T-helper 17 cell (primary cell): ENCODE measurements at regions not wholly inside any gene's neighbourhood (a gene's known extent, or its start where the extent isn't known, plus 50 kb on each side); places are given as distances from the start of the nearest gene placed in this dataset.

Source experiments
- ATAC-seq: fragments of 150-1000 bp; cut with Tn5 transposase; 2 replicates; pipeline ENCODE4 v1.10.0; 2021; ENCODE audit warnings: mild to moderate bottlenecking, moderate library complexity
- DNase-seq, 3 donors: peaks; one replicate each; pipeline versions ENCODE4 v3.0.0 to v3.0.0-alpha.2; 2020 to 2021
- H3K9me3 ChIP-seq: one replicate; pipeline ENCODE4 v1.7.0; 2013; ENCODE audit warnings: low read length, mild to moderate bottlenecking; ENCODE audit not compliant: control insufficient read depth, poor library complexity, severe bottlenecking
- H3K27ac Mint-ChIP-seq: one replicate; pipeline ENCODE4 v1.8.0; 2022; ENCODE audit warnings: mild to moderate bottlenecking, moderate library complexity, mixed read lengths
- H3K27me3 Mint-ChIP-seq: one replicate; pipeline ENCODE4 v1.8.0; 2022; ENCODE audit warnings: mixed read lengths
- H3K36me3 Mint-ChIP-seq: one replicate; pipeline ENCODE4 v1.8.0; 2022; ENCODE audit warnings: low read depth, mixed read lengths
- H3K4me1 Mint-ChIP-seq: one replicate; pipeline ENCODE4 v1.8.0; 2022; ENCODE audit warnings: mild to moderate bottlenecking, mixed read lengths
- H3K4me3 Mint-ChIP-seq: one replicate; pipeline ENCODE4 v1.8.0; 2022; ENCODE audit warnings: mild to moderate bottlenecking, moderate library complexity, mixed read lengths

DNA sequence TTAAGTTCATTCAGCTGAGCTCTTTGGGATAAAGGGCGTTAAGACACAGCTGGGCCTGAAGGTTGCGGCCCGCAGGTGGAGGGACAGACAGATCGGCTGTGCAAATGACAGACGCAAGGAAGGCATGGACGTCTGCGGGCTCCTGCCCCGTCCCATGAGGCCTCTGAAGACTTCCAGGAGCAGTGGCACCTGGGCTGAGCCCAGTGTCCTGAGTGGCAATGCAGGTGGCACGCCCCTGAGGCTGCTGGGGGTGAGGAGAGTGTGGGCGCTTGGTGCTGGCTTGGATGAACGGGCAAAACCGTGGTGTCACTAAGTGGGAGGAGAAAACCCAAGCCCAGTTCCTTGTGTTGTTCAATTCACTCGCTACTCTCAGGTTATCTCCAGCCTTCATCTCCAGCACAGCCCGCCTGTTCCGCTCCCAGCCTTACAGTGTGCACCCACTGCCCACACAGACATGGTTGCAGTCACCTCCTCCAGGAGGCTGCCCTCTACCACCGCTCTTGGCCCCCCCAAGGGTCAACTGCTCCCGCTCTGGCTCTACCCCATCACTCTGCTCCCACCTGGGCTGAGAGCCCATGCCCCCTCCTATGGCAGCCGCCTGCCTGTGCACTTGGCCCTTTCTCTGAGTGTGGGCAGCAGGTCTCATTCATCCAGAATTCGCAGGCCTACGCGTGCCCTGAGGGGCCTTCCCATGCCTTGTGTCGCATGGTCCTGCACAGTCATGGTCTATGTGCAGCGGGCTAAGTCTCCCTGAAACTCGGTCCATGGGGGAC lies 50.3 kb downstream of the PTGR3 start:
- H3K36me3 Mint-ChIP-seq: peaks cover 3% of the 10 kb centered on the region
- H3K27ac Mint-ChIP-seq: no peak overlapping the region
- ATAC-seq (no peak), DNase-seq (no peak)
- peaks cover 9% of the 10 kb centered on the region for H3K4me1 Mint-ChIP-seq
- no peaks in the 10 kb centered on the region for H3K9me3 ChIP-seq
- peaks cover 30% of the 10 kb centered on the region for H3K27me3 Mint-ChIP-seq
- H3K4me3 Mint-ChIP-seq: no peak overlapping the region

DNA sequence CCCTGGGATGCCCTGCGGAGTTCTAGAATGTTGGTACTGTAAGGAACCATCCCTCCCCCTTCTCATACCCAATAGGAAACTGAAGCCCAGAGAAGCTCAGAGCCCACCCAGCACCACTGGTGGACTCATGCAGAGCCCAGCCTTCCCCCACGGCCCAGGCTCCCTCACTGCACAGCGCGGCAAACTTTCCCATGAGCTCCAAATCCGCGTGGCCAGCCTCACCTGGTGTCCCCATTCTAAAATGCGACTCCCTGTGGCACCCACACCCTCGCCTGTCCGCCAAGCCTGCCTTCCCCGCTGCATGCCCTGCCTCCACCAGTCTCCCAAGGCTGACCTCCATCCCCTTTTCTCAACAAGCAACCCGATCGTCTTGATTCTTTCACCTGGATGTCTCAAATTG lies 51.1 kb downstream of the PTGR3 start:
- peaks cover 9% of the 10 kb centered on the region for H3K4me1 Mint-ChIP-seq
- H3K9me3 ChIP-seq: no peaks in the 10 kb centered on the region
- no peak overlapping the region for H3K4me3 Mint-ChIP-seq
- peaks cover 23% of the 10 kb centered on the region for H3K27me3 Mint-ChIP-seq
- peaks cover 3% of the 10 kb centered on the region for H3K36me3 Mint-ChIP-seq
- no peak overlapping the region for H3K27ac Mint-ChIP-seq
- no peak for DNase-seq
- no peak for ATAC-seq

DNA sequence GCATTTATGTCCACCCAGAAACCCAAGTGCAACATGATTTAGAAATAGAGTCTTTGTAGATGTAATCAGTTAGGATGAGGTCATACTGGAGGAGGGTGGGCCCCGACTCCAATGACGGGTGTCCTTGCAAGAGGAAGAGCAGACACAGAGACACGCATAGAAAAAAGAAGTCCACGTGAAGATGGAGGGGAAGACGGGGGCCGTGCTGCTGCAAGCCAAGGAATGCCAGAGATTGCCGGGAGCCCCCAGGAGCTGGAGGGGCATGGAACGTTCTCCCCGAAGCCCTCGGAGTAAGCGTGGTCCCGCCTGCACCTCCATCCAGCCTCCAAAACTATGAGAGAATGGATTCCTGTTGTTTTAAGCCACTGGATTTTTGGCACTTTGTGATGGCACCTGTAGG lies 51.6 kb downstream of the PTGR3 start:
- ATAC-seq (no peak), DNase-seq (no peak)
- H3K36me3 Mint-ChIP-seq: peaks cover 3% of the 10 kb centered on the region
- H3K4me3 Mint-ChIP-seq: no peak overlapping the region
- no peaks in the 10 kb centered on the region for H3K9me3 ChIP-seq
- no peak overlapping the region for H3K27ac Mint-ChIP-seq
- H3K27me3 Mint-ChIP-seq: peaks cover 23% of the 10 kb centered on the region
- H3K4me1 Mint-ChIP-seq: peaks cover 9% of the 10 kb centered on the region

DNA sequence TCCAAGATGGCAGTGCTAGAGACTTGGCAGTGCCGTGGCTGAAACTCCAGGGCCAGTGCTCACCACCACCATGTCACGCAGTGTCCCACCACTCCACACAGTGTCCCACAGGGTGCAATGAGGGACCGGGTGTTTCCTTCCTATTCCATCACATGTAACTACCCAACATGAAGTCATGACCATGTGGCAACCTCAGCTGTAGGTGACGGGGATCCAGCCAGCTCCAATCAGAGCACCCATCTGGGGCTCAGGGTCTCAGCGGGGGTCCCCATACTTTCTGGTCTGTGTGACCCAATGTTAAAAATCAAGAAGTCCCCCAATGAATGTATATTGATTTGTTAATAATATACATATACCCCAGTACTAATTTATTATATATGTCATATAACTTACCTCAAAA lies 52.1 kb downstream of the PTGR3 start:
- peaks cover 20% of the 10 kb centered on the region for H3K27me3 Mint-ChIP-seq
- H3K9me3 ChIP-seq: no peaks in the 10 kb centered on the region
- peaks cover 3% of the 10 kb centered on the region for H3K36me3 Mint-ChIP-seq
- ATAC-seq (no peak), DNase-seq (no peak)
- H3K4me1 Mint-ChIP-seq: peaks cover 7% of the 10 kb centered on the region
- H3K27ac Mint-ChIP-seq: no peak overlapping the region
- H3K4me3 Mint-ChIP-seq: no peak overlapping the region

DNA sequence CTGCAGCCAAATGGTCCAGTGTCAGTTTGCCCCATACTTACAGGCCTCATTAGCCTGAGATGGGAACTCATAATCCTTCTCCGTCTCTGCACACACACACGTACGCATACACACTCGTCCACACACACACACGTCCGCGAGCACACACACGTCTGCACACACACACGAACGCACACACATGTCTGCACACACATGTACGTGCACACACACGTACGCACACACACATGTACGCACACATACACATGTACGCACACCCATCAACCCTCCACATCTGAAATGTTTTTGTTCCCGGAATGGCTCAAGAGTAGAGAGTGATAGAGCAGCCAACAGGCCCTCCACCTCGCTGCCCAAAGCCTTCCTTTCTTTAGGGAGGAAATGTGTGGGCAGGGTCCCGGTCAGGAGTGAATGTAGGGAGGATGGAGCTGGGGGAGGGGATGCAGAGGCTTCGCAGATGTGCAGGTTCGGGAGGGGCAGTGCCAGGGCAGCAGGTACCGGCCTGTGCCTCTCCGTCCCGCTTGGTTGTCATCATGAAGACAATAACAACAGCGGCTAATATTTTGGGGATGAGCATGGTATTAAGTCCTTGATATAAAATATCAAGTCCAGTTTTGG lies 52.7 kb downstream of the PTGR3 start:
- no peak overlapping the region for H3K27ac Mint-ChIP-seq
- no peaks in the 10 kb centered on the region for H3K9me3 ChIP-seq
- no peak for DNase-seq
- H3K36me3 Mint-ChIP-seq: peaks cover 3% of the 10 kb centered on the region
- no peak for ATAC-seq
- H3K27me3 Mint-ChIP-seq: peaks cover 14% of the 10 kb centered on the region
- no peak overlapping the region for H3K4me3 Mint-ChIP-seq
- H3K4me1 Mint-ChIP-seq: peaks cover under 1% of the 10 kb centered on the region

DNA sequence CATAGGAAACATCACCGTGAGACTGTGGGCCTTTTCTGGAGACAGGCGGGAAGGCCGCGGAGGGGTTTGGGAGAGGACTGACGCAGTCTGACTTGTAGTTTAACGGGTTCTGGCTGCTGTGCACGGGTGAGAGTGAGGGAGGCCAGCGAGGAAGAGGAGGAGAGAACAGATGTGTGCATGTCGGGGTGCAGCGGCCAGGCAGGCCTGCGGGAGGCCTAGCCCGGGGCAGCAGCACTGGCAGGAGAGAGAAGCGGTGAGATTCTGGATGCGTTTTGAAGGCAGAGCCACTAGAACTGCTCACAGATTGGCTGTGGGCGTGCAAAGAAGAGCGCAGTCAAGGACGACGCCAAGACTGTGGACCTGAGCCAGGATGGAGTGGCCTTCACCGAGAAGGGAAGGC lies 53.9 kb downstream of the PTGR3 start:
- Mint-ChIP-seq H3K27me3 (peaks cover 8% of the 10 kb centered on the region), H3K36me3 (peaks cover 3% of the 10 kb centered on the region), H3K27ac (no peak overlapping the region), H3K4me1 (no peaks in the 10 kb centered on the region), H3K4me3 (no peak overlapping the region)
- ATAC-seq: no peak
- no peaks in the 10 kb centered on the region for H3K9me3 ChIP-seq
- DNase-seq: no peak

DNA sequence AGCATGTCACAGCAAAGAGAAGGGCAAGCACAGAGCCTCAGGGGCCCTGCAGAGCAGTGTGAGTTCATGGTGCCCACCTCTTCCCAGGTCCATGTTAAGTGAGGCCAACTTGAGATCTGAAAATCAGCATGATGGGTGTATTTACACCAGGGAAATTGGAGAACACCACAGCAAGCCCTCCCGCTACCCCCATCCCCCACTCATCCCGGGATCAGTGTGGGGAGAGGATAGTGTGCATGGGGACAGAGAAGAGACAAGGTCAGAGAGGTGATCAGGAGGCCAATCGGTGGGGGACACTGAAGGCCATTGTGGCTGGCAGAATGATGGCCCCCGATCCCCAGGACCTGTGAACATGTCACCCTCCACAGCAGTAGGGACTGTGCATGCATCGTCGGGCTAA lies 54.7 kb downstream of the PTGR3 start:
- no peaks in the 10 kb centered on the region for H3K9me3 ChIP-seq
- ATAC-seq (no peak), DNase-seq (no peak)
- H3K4me1 Mint-ChIP-seq: no peaks in the 10 kb centered on the region
- H3K27ac Mint-ChIP-seq: no peak overlapping the region
- peaks cover 3% of the 10 kb centered on the region for H3K36me3 Mint-ChIP-seq
- H3K4me3 Mint-ChIP-seq: no peak overlapping the region
- peaks cover 6% of the 10 kb centered on the region for H3K27me3 Mint-ChIP-seq

DNA sequence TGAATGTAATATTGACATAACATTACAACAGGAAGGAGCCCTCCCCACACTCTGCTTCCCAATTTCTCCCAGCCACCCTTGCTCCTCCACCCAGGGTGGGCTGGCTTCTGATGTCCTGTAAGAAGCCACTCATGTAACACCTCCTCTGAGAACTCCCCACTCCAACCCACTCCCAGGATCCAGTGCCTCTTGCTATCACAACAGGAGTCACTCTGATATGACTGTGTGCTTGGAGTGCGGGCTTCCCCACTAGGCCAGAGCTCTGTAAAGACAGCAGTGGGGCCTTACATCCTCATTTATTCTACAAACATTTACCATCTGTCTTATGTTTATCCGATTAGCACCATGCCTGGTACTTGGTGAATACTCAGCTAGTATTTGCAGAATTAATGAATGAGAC lies 65.1 kb downstream of the PTGR3 start:
- peaks cover 3% of the 10 kb centered on the region for H3K4me1 Mint-ChIP-seq
- DNase-seq (no peak), ATAC-seq (no peak)
- no peak overlapping the region for H3K27ac Mint-ChIP-seq
- H3K9me3 ChIP-seq: no peaks in the 10 kb centered on the region
- H3K36me3 Mint-ChIP-seq: no peaks in the 10 kb centered on the region
- no peak overlapping the region for H3K4me3 Mint-ChIP-seq
- peaks cover 11% of the 10 kb centered on the region for H3K27me3 Mint-ChIP-seq

DNA sequence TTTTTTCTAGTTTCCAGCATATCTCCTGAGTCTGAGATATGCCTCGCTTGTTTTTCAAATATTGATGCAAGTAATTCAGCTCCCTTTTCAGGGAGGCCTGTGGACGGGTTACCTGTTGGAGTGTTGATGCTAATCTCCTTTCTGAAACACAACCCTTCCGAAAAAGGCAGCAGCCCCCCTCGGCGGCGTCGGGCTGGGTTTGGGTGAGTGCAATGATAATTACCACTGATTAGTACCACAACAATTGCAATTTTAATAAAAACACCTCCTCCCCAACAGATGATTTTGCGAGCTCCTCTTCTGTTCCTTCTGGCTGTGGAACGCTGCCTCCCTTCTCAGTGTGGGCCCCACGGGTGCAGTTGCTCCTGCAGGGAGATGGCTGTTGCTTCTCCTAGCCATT lies 66.3 kb downstream of the PTGR3 start:
- DNase-seq (no peak), ATAC-seq (no peak)
- H3K36me3 Mint-ChIP-seq: no peaks in the 10 kb centered on the region
- H3K4me1 Mint-ChIP-seq: peaks cover 3% of the 10 kb centered on the region
- H3K9me3 ChIP-seq: no peaks in the 10 kb centered on the region
- no peak overlapping the region for H3K27ac Mint-ChIP-seq
- no peak overlapping the region for H3K4me3 Mint-ChIP-seq
- H3K27me3 Mint-ChIP-seq: peaks cover 11% of the 10 kb centered on the region

DNA sequence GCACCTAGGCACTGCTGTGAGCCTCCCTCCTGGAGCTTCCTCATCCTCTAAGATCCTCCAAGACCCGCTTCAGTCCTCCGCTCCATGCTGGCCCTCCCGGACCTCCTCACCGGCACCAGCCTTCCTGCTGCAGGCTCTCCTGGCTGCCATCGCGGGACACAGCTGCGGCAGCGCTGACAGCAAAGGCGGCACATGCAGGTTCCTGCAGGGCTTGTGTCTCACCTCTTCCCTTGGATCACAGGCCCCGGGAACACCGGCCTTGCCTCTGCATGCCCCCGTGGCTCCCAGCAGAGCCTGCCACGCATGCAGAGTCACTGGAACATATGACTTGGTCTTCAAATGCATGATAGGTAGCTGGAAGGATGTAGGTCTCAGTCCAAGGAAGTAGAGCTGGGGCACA lies 67.2 kb downstream of the PTGR3 start:
- no peak overlapping the region for H3K27ac Mint-ChIP-seq
- H3K4me3 Mint-ChIP-seq: no peak overlapping the region
- no peak for DNase-seq
- H3K9me3 ChIP-seq: no peaks in the 10 kb centered on the region
- peaks cover 3% of the 10 kb centered on the region for H3K4me1 Mint-ChIP-seq
- H3K27me3 Mint-ChIP-seq: peaks cover 11% of the 10 kb centered on the region
- ATAC-seq: no peak
- H3K36me3 Mint-ChIP-seq: no peaks in the 10 kb centered on the region

DNA sequence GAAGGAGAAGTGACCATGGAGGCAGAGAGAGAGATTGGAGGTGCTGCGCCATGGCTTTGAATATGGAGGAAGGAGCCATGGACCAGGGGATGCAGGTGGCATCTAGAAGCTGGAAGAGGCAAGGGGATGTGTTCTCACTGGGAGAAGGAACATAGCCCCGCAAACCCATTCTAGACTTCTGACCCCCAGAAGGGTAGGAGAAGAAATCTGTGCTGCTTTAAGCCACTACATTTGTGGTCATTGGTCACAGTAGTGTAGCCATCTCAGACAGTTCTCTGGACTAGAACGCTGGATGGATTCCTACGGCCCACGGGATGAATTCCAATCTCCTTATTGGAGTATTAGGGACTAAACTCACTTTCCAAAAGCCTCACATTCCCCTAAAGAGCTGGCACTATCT lies 67.8 kb downstream of the PTGR3 start:
- H3K9me3 ChIP-seq: no peaks in the 10 kb centered on the region
- Mint-ChIP-seq H3K4me3 (no peak overlapping the region), H3K36me3 (no peaks in the 10 kb centered on the region), H3K27ac (no peak overlapping the region), H3K27me3 (peaks cover 11% of the 10 kb centered on the region), H3K4me1 (peaks cover 3% of the 10 kb centered on the region)
- DNase-seq (no peak), ATAC-seq (no peak)

DNA sequence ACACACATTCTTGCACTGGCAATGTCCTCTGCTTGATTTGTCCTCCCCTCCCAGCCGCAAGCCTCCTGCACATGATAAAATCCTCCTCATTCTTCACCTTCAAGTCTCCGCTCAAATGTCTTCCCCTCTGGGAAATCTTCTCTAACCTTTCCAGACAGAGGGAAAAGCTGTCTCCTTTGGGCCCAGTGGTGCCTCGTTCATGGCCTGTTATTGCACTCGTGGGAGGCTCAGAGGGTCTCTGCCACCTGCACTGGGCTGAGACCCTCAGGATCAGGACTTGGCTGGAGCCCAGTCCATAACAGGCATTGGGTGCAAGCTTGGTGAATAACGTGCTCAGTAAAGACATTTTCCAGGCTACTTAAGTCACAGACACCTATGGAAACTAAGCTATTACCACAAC lies 68.6 kb downstream of the PTGR3 start:
- H3K36me3 Mint-ChIP-seq: no peaks in the 10 kb centered on the region
- H3K27me3 Mint-ChIP-seq: peaks cover 12% of the 10 kb centered on the region
- no peak for ATAC-seq
- no peak overlapping the region for H3K4me3 Mint-ChIP-seq
- no peak overlapping the region for H3K27ac Mint-ChIP-seq
- peaks cover 3% of the 10 kb centered on the region for H3K4me1 Mint-ChIP-seq
- no peak for DNase-seq
- no peaks in the 10 kb centered on the region for H3K9me3 ChIP-seq

DNA sequence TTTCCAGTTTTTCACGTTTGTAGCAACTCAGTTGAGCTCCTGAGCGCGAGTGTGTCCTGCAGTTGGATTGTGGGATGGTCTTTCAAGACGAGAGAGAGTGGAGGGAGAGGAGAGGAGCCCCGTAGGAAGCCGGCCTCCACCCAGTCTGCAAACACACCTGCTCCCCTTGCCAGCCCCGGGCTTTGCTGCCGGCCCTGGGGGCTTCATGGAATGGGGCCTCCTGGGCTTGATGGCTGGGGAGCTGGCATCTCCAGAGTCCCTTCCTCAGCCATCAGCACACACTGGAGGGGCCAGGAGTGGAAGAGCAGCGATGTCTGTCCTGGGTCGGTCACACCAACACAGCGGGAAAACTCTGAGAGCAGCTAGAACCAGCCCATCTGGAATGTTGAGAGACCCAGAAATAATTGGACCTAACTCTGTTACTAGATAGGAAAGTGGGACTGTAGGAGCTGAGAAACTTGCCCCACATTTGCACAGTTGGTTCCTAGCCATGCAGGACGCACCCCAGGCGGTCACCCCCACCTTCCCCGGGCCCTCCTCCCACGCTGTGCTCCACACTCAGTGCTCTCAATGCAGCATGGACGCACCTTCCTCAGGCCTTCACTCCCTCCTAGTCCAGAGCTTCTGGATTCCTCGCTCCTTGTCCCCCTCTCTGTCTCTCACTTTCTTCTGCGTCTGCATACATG lies 69.6 kb downstream of the PTGR3 start:
- no peak for ATAC-seq
- Mint-ChIP-seq H3K27ac (no peak overlapping the region), H3K36me3 (no peaks in the 10 kb centered on the region), H3K4me1 (peaks cover 3% of the 10 kb centered on the region), H3K27me3 (peaks cover 21% of the 10 kb centered on the region), H3K4me3 (no peak overlapping the region)
- no peak for DNase-seq
- H3K9me3 ChIP-seq: no peaks in the 10 kb centered on the region
